GM19397 (cell line): ENCODE measurements at regions not wholly inside any gene's neighbourhood (a gene's known extent, or its start where the extent isn't known, plus 50 kb on each side); places are given as distances from the start of the nearest gene placed in this dataset.

ENCODE experiments used
- ATAC-seq: cut with Tn5 transposase; IDR thresholded peaks from one replicate; pipeline ENCODE4 v1.9.1; 2021; ENCODE audit warnings: mild to moderate bottlenecking, moderate library complexity; ENCODE audit not compliant: unreplicated experiment

DNA sequence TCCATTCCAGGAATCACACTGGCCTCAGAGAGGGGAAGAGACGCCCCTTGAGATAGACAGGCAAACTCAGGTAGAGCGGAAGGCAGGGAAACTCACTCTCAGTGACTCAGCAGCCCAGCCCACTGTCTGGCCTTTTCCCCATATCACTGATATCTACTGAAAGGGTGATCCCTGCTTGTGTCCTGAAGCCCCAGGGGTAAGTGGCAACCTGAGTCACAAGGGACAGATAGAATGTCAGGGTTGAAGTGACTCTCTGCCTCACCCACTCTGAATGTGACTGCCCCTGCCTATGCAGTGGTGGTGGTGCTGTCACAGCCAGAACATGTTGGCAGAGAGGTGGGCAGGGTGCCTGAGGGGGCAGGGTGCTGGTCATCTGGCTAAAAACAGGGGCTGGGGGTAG is 157.5 kb upstream of the FGGY start:
- no peak for ATAC-seq

DNA sequence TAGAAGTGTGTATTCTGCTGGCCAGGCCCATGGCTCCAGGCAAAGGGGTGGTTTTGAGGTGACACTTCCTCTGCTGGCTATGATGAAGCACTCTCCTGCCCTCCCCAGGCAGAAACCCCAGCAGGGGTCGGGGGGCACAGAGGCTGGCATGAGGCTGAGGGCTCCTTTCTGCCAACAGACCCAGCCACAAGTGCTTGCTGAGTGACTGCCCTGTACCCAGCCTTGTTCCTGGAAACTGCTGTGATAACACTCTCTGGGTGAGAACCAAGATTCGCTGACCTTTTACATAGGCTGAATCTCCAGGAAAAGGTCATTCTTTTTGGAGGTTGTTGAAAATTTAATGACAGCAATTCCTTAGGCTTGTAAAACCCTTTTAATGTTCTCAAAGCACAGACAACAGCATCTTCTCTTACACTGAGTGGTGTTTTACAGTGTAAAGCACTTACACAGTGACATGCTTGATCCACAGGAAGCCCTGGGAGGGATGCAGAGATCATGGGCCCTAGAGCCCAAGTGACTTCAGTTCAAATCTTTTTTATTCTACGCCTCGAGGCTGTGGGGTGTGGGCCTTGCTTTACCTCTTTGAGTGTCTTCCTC is 155.5 kb upstream of the FGGY start:
- no peak for ATAC-seq

DNA sequence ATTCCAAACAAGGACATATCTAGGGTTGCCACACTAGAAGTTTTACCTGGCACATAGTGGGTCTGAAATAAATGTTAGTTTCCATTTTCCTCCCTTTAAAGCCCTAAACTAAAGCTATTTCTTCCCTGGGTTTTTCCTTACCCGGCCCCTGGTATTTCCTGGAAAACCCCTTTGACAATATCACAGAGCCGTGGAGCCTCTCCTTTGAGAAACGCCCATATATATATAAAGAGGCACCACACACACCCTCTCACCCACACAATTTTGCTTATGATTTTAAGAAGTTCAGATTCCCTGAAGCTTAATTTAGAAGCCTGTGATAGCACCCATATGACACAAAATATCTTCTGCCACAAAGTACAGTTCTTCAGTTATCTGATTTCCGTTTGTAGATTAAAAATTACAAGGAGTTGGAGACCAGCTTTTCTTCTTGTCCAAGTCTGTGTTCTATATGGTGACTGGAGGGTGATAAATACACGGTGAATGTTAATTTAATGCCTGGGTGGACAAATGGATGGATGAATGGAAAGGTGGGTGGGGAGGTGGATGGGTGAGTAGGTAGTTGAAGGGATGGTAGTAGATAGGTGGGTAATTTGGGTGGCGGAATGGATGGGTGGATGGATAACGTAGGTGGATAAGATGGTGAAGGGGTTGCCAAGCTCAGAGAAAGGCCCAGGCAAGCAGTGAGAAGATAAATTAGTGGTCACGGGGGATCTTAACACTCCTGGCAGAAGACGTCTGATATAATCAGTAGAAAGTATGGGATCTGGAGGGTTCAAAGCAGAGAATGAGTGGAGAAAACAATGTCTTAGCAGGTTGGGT is 154.4 kb upstream of the FGGY start:
- no peak for ATAC-seq

DNA sequence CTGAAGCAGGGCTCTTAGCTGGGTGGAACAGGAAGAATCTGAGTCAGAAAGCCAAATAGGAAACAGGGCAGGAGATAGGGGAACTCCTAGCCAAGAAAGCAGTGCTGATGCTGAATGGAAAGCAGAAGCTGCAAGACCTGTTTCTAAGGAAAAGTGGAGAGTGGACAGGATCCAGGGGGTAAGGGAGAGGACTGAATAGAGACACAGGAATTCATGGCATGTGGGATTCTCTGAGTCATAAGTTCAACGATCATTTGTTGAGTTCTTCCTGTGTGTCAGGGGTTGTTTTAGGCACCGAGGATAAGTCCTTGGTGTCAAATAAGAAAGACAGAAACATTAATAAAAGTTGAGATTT is 153.8 kb upstream of the FGGY start:
- no peak for ATAC-seq

DNA sequence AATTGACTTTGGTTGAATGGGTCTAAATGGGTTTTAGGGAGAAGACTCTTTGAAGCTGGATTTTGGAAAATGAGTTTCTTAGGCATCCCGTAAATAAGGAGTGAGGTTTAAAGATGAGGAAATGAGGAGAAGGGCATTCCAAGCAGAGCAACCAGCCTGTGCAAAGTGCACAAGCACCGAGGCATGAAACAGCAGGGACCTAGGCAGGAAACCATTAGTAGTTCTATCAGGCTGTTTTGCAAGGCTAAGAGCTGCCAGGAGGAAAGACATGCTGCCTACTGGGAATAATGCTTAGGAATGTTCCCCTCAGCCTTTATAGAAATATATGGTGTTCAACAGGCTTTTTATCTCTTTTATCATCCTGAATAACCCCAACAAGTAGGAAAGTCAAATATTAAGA is 153.1 kb upstream of the FGGY start:
- ATAC-seq = no peak

DNA sequence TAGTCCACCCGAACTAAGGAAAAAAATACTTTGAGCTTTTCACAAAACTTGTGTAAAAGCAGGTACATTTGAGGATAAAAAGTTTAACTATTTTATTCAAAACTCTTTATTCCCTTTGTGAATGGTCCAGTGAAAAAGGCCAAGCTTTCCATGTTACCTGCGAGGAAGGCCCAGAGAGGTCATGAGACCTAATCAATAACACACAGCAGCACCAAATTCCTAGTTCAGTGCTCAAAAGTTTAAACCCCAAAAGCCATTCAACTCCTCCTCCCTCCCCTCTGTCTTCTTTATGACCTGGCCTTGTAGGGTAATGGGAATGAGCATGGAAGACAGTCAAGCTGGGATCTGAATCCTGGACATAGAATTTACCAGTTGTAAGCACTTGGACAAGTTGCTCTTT is 151.9 kb upstream of the FGGY start:
- ATAC-seq = no peak

DNA sequence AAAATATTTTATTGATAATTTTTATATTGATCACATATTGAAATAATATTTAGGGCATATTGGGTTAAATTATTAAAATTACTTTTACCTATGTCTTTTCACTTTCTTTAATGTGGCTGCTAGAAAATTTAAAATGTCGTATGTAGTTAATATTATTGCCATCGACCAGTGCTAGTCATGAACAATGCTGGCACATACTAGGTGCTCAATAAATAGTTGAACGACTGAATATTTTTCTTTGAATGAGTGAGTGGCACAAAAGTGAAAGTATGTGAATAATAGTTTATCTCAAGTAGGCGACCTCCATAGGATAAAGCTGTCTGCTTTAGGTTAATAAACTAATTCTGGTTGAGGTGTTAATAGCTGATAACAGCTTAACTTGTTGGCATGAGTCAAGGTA is 150.8 kb upstream of the FGGY start:
- ATAC-seq = no peak

DNA sequence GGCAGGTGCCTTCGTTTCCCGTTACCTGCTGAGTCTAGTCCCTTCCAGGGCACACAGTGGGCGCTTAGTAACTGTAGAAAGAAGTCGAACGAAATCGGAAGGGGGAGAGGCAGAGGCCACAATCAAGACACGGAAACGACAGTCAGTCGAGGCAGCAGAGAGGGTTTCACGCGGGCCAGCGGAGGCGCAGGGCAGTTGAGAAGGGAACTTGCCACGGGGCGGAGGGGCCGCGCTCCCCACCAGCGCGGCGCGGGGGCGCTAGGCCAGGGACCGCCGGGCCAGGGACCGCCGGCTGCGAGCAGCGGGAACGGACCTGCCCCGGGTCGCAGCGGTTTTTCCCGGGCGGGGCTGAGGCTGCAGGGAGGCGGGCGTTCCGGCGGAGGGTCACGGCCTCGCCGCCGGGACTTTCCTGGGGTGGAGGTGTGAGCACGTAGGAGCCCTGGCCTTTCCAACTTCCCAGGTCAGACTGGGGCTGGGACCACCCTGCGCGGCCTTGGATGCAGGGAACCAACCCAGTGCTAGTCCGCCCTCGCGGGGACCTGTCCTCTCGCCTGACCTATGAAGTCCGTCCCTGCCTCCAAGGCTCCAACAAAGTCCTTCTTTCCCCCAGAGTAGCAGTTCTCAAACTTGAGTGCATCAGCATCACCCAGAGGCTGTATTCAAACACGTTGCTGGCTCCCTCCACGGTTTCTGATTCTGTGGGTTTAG is 150.1 kb upstream of the FGGY start:
- ATAC-seq = no peak

DNA sequence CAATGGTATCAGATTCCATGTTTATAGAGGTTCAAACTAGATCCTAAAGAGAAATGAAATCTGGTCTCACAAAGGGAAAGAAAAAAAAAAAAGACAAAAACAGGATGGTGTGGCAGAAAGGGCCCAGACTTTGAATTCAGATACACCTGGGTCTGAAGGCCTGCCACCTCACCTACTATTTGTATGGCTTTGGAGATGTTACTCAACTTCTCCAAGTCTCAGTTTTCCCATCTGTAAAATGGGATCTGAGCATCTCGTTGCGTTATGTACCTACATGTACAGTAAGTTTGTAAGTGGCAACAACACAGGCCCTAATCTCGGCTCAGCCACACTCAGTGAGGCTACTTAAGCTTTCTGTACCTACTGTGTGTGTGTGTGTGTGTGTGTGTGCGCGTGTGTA is 147.5 kb upstream of the FGGY start:
- no peak for ATAC-seq

DNA sequence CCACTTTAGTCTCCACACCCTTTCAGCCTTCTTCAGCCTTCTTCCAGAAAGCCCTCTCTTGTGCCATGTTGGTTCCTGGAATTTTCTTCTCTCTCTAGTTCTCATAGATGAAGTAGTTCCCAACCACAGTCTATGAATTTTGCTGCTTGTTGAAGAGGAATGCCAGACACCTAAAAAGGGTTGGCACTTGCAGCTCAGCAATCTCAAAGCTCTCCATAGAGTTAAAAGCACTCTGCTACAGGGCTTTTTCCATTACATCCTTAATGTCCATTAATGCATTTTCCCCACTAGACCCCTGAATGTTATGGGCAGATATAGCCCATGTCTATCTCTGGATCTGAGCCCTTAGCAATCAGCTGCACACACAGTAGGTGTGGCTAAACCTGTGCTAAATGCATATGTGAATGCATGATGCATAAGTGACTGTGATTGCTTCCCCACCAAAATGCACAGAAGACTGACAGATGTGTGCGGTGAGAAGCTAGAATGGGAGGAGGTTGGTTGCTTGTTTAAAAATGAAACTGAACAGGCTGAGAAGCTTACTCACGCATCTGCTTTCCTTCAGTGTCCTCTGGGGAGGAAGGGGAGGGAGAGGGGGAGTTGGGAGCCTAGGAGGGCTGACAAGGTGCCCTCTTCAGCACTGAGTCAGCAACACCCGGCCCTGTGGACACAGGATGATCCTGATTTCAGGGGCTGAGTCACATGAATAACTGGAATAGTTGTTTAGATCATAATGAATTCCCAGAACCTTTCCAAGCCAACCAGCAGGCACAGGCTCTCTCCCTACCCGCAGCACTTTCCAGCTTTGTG is 146.1 kb upstream of the FGGY start:
- peak; percentile 56 for ATAC-seq

DNA sequence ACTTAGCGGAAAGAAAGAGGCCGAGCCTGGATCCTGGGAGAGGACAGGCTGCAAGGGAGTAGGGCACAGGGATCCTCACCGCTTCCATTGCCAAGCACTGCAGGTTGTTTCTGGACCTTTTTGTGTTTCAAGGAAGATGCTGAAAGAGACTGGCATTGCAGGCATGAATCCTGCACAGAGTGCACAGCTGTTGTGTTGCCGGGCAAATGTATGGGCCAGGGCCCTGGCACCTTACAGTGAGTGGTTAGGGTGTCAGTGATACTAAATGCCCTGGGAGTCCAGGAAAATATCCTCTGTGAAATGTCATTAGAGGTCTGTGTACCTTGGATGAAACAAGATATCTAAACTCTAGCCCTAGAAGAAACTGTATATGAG is 145.5 kb upstream of the FGGY start:
- ATAC-seq = no peak

DNA sequence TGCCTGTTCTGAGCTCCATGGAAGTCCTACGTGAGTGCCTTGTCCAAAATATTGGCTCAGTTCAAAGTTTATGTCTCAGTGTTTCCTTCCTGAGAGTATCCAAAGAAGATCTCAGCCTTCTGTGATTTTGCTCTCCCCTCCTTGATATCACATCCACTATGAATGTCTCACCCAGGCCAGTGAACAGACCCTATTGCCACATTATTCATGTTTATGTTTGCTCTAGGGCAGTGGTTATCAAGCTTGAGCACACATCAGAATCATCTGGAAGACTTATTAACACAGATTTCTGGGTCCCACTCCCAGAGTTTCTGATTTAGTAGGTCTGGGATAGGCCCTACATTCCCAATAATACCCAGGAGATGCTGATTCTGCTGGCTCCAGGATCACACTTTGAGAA is 145.0 kb upstream of the FGGY start:
- no peak for ATAC-seq

DNA sequence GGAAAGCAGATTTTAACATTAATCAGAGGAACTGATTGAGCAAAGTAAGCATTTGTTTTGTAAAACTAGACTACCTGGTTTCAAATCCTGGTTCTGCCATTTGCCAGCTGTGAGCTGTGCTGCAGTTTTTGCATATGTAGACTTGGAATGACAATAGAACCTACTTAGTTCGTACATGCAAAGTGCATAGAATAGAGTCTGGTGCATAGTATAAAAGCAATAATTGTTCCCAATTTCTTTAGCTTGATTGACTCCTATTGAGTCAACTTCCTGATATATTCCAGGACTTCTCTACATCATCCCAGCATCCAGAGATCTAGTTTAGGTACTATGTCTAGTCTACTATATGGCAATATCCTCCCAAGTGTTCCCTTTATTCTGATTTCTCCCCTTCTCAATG is 144.4 kb upstream of the FGGY start:
- no peak for ATAC-seq

DNA sequence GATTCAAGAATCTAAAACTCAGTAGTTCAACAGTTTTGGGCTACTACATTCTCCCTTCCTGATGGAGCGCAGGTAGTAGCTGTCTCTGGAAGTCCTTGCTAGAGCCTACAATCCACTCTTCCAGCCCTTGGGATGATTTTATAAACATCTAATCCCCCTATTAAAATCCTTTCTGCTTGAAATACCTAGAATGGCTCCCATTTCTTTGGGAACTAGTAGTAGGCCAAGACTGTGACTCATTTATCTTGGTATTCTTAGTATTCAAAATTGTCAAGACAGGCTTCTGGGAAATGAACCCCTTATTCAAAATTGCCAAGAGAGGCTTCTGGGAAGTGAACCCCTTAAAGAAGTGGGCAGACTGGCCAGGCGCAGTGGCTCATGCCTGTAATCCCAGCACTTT is 142.5 kb upstream of the FGGY start:
- ATAC-seq = no peak

DNA sequence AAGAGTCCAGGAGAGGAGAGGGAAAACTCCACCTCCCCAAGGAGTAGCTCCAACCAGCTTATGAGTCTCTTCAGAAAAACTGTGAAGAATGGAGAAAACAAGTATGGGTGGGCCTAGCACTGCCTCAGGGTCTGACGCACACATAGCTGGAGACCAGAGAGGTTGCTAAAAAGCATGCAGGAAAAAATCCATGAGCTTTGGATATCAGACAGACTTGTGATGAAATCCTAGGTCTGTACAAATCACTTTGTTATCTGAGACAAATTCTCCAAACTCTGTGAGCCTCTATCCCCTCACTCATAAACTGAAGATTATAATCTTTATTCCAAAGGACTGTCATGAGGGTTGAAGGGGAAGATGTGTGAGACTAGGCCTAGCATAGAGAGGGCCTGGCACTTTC is 141.5 kb upstream of the FGGY start:
- no peak for ATAC-seq

DNA sequence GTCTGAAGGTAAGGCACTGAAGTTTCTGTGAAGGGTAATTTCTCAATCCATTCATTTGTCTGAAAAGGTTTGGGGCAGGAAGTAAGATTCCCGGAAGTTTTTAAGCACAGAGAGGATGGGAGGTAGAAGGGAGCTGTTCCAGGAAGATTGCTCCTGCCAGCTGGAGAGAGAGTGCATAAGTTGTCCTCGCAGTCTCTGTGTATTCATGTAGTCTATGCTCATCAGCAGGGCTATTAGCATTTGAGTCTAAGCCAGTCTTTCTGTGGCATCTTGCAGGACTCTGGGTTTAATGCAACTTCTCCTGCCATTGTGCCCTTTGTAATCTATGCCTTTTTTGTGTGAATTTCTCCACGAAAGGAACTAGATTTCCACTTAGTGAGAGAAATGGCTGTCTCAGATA is 140.8 kb upstream of the FGGY start:
- ATAC-seq = no peak

DNA sequence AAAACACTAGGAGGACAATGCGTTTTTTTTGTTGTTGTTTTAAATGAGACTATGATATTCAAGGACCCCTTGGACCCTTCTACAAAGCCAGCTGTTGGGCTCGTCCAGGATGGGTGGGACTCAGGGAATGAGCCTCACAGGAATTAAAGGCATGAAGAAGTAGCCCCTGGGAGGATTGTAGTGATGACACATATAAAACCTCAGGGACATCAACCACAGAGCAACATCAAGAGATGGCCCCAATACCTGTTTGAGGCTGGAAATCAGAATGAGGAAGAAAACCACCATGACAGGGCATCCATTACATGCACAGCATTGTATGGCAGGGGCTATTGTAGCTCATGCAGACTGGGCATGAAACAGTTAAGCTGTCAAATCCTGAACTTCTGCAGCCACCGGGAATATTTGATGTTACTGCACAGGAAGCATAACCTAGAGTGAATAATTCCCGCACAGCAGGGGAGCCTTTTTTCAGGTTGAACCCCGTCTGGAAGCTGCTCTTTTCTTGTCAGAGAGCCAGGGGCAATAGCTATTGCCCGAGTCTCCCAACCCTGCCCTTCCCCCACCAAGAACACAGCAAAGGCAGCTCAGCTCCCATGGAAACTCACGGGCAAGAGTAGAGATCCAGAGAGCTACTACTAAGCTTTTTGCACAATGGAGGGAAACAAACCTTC is 140.2 kb upstream of the FGGY start:
- ATAC-seq = no peak

DNA sequence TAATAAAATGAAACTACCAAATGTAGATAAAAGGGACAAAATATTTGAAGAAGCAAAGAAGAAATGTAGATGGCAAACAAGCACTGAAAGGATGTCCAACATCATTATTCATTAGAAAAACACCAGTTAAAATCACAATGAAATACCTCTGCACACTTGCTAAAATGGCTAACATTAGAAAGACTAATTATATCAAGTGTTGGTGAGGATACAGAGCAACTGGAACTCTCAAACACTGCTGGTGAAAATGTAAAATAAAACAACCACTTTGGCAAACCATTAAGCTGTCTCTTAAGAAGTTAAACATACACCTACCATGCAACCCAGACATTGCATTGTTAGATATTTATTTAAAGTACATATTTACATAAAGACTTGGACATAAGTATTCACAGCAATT is 138.6 kb upstream of the FGGY start:
- ATAC-seq = no peak

DNA sequence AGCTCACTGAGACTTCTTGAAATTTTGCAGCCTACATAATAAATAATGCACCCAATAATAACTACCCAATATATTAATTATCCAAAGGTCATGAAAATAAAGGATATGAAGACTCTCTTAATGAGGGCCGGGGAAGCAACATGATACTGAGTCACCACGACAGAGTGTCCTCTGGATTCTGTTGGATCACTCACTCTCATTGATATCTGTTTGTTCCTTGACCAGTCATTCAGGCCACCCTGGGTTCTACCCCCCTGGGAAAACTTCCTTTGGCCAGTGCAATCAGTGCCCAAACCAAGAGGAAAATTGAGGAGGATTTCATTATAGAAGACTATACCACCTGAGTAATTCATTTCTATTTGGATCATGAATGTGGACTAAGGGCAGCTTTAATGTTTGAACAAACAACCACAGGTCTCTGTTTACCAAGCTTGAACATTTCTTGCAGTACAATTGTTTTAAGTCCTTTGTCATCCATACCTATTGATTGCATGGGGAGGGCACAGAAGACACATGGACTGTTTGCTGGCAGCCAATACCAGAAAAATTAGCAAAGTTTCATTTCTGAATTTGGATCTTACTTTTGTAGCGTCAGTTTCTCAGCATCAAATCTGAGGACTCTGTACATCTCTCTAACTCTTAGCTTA is 137.2 kb upstream of the FGGY start:
- ATAC-seq = no peak

DNA sequence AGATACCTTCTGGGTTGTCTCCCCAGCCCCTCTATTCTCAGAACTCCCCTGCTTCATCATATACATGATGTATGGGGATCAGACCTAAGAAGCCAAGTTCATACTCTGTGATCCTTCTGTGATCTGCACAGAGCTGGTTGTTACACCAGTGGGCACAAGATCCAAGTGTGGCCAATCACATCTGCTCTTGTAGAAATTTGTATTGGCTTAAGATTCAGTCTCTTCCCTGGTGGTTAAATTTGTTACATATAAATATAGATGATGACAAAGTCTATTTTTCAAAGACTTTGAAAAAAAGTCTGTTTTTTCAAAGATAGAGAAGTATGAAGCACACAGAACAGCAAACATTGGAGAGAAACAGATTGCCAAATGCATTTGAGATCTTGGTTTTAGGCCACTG is 135.8 kb upstream of the FGGY start:
- ATAC-seq = no peak

DNA sequence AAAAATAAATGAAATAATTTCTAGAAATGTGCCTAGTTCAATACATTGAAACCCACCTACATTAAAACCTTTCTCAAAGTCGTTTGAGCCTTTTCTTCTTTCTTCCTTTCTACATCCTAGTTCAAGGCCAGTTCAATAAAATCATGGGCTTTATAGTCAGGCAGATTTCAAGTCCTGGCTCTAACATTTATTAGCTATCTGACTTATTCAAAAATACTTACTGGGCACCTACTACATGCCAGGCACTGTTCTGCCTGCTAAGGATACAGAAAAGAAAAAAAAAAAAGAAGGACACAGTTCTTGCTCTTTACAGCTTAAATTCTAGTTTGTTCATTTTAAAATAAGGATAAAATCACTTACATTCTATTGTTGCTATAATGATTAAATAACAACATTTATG is 134.2 kb upstream of the FGGY start:
- no peak for ATAC-seq
